Coronary artery (tissue), 2 donors: ENCODE measurements at regions not wholly inside any gene's neighbourhood (a gene's known extent, or its start where the extent isn't known, plus 50 kb on each side); places are given as distances from the start of the nearest gene placed in this dataset.

ENCODE experiments used
- DNase-seq: peaks from one replicate; pipeline ENCODE4 v3.0.0-alpha.2; 2017; ENCODE audit warnings: low spot score
- H3K27ac ChIP-seq, 2 donors: fragments of 200-600 bp; sonication (generic); one replicate each; pipeline ENCODE4 v1.5.1; 2016 to 2019
- H3K4me3 ChIP-seq: fragments of 200-600 bp; sonication (generic); 2 replicates; pipeline ENCODE4 v1.5.1; 2016; ENCODE audit warnings: mild to moderate bottlenecking, moderate library complexity
- CTCF ChIP-seq: fragments of 200-600 bp; sonication (generic); IDR thresholded peaks from one replicate; pipeline ENCODE4 v1.5.1; 2019; ENCODE audit warnings: antibody characterized with exemption

- no peak overlapping the region for H3K27ac ChIP-seq
- no peak for TF ChIP-seq CTCF
- H3K4me3 ChIP-seq: no peak overlapping the region
- DNase-seq: no peak
Measured at GRCh38 chr7:68478326-68478725, 1119.9 kb upstream of the AUTS2 start.

GRCh38 chr7:68482800-68483199, 1115.5 kb upstream of the AUTS2 start:
- DNase-seq: no peak
- Histone ChIP-seq H3K4me3 (no peak overlapping the region), H3K27ac (no peak overlapping the region)
- no peak for TF ChIP-seq CTCF

- no peak for TF ChIP-seq CTCF
- Histone ChIP-seq H3K4me3 (no peak overlapping the region), H3K27ac (no peak overlapping the region)
- DNase-seq: no peak
Measured at GRCh38 chr7:68484731-68485130, 1113.5 kb upstream of the AUTS2 start.

GRCh38 chr7:68485253-68485917, 1112.9 kb upstream of the AUTS2 start:
- no peak overlapping the region for H3K4me3 ChIP-seq
- DNase-seq: no peak
- TF ChIP-seq CTCF: no peak
- H3K27ac ChIP-seq: no peak overlapping the region

GRCh38 chr7:68488341-68489060, 1109.8 kb upstream of the AUTS2 start:
- TF ChIP-seq CTCF: no peak
- no peak for DNase-seq
- Histone ChIP-seq H3K27ac (no peak overlapping the region), H3K4me3 (no peak overlapping the region)

GRCh38 chr7:68491523-68492358, 1106.5 kb upstream of the AUTS2 start:
- H3K27ac ChIP-seq: no peak overlapping the region
- no peak for DNase-seq
- H3K4me3 ChIP-seq: no peak overlapping the region
- no peak for TF ChIP-seq CTCF
